Fibroblast of lung (primary cell): ENCODE measurements at regions not wholly inside any gene's neighbourhood (a gene's known extent, or its start where the extent isn't known, plus 50 kb on each side); places are given as distances from the start of the nearest gene placed in this dataset.

Experiments
- DNase-seq, 2 donors: peaks; one replicate each; pipeline versions ENCODE4 v3.0.0 to v3.0.0-alpha.2; 2010; ENCODE audit warnings: low read depth in 2 of 2
- H2AFZ ChIP-seq: 2 replicates; pipeline ENCODE4 v1.5.1; 2012; ENCODE audit warnings: low read length, control low read depth, inconsistent platforms
- H3K27ac ChIP-seq: 2 replicates; pipeline ENCODE4 v1.5.1; 2011; ENCODE audit warnings: low read length, control low read depth; ENCODE audit not compliant: insufficient read depth
- H3K27me3 ChIP-seq: 2 replicates; pipeline ENCODE4 v1.5.1; 2011; ENCODE audit warnings: mild to moderate bottlenecking, low read length; ENCODE audit not compliant: control insufficient read depth, insufficient read depth
- H3K36me3 ChIP-seq: 2 replicates; pipeline ENCODE4 v1.5.1; 2011; ENCODE audit warnings: low read length; ENCODE audit not compliant: control insufficient read depth, insufficient read depth
- H3K4me1 ChIP-seq: 2 replicates; pipeline ENCODE4 v1.5.1; 2011; ENCODE audit warnings: low read length; ENCODE audit not compliant: control insufficient read depth, insufficient read depth; ENCODE audit errors: extremely low read depth
- H3K4me2 ChIP-seq: 2 replicates; pipeline ENCODE4 v1.5.1; 2011; ENCODE audit warnings: low read length, control low read depth; ENCODE audit not compliant: insufficient read depth; ENCODE audit errors: extremely low read depth
- H3K4me3 ChIP-seq, 4 experiments: fragments of 200-600 bp in 1 of 4; sonication (generic) in 1 of 4; replicated peaks in 1 of 4; 2 replicates each; pipeline ENCODE4 v1.5.1; 2011 to 2016; ENCODE audit warnings: low read length in 4 of 4, low read depth in 3 of 4, mild to moderate bottlenecking in 3 of 4, control low read depth in 2 of 4, inconsistent platforms in 1 of 4, mixed read lengths in 1 of 4; ENCODE audit not compliant: insufficient read depth in 1 of 4; ENCODE audit errors: control extremely low read depth in 1 of 4
- H3K79me2 ChIP-seq: 2 replicates; pipeline ENCODE4 v1.5.1; 2012; ENCODE audit warnings: mild to moderate bottlenecking, low read length, inconsistent platforms; ENCODE audit not compliant: control insufficient read depth, insufficient read depth
- H3K9ac ChIP-seq: 2 replicates; pipeline ENCODE4 v1.5.1; 2011; ENCODE audit warnings: mild to moderate bottlenecking, low read length, control low read depth; ENCODE audit not compliant: insufficient read depth
- H3K9me3 ChIP-seq: 2 replicates; pipeline ENCODE4 v1.5.1; 2012; ENCODE audit warnings: low read depth, low read length; ENCODE audit not compliant: control insufficient read depth, insufficient read depth
- H4K20me1 ChIP-seq: 2 replicates; pipeline ENCODE4 v1.5.1; 2011; ENCODE audit warnings: low read length; ENCODE audit not compliant: control insufficient read depth, insufficient read depth; ENCODE audit errors: extremely low read depth
- CTCF ChIP-seq, 2 donors: IDR thresholded peaks in 1 of 2; conservative IDR thresholded peaks in 1 of 2; 1 replicate in 1 of 2; 2 replicates in 1 of 2; pipeline ENCODE4 v1.5.1; 2011 to 2012; ENCODE audit warnings: low read length in 2 of 2, control low read depth in 1 of 2, inconsistent platforms in 1 of 2, low read depth in 1 of 2, mild to moderate bottlenecking in 1 of 2
- EZH2 ChIP-seq: IDR thresholded peaks from 2 replicates; pipeline ENCODE4 v1.5.1; 2012; ENCODE audit warnings: low read length, control low read depth, mild to moderate bottlenecking; ENCODE audit errors: missing control alignments

- no peak overlapping the region for H3K27ac ChIP-seq
- H3K4me1 ChIP-seq, result no peaks in the 10 kb centered on the region
- no peak overlapping the region for H3K4me3 ChIP-seq
- no peaks in the 10 kb centered on the region for H3K36me3 ChIP-seq
- no peaks in the 10 kb centered on the region for H4K20me1 ChIP-seq
- no peaks in the 10 kb centered on the region for H3K9me3 ChIP-seq
- H2AFZ ChIP-seq, result no peak overlapping the region
- H3K9ac ChIP-seq, result no peak overlapping the region
- H3K27me3 ChIP-seq, result no peaks in the 10 kb centered on the region
- H3K4me2 ChIP-seq, result no peak overlapping the region
- H3K79me2 ChIP-seq, result no peaks in the 10 kb centered on the region
- no peak for DNase-seq
- no peak for TF ChIP-seq EZH2
Observed at GRCh38 chrX:94932278-94932965, 1258.4 kb downstream of the FAM133A start.

- H3K27me3 ChIP-seq, result no peaks in the 10 kb centered on the region
- no peaks in the 10 kb centered on the region for H3K4me1 ChIP-seq
- H3K9me3 ChIP-seq, result no peaks in the 10 kb centered on the region
- no peaks in the 10 kb centered on the region for H3K79me2 ChIP-seq
- no peak overlapping the region for H2AFZ ChIP-seq
- no peaks in the 10 kb centered on the region for H4K20me1 ChIP-seq
- no peak overlapping the region for H3K4me3 ChIP-seq
- H3K27ac ChIP-seq, result no peak overlapping the region
- DNase-seq, result no peak
- no peak overlapping the region for H3K9ac ChIP-seq
- no peaks in the 10 kb centered on the region for H3K36me3 ChIP-seq
- H3K4me2 ChIP-seq, result no peak overlapping the region
- TF ChIP-seq EZH2 (no peak), CTCF (conservative IDR thresholded peaks at IDR 0.05 in 1 of 2, IDR thresholded peaks at IDR 0.05 in 1 of 2; ENCODE audit: low read depth in 1 of 2, low read length in 2 of 2) (no peak)
Observed at GRCh38 chrX:94936722-94937121, 1262.7 kb downstream of the FAM133A start.

- H3K9me3 ChIP-seq, result no peaks in the 10 kb centered on the region
- no peak overlapping the region for H2AFZ ChIP-seq
- TF ChIP-seq EZH2, result no peak
- no peak for TF ChIP-seq CTCF (conservative IDR thresholded peaks at IDR 0.05 in 1 of 2, IDR thresholded peaks at IDR 0.05 in 1 of 2; ENCODE audit: low read depth in 1 of 2, low read length in 2 of 2)
- no peak overlapping the region for H3K4me2 ChIP-seq
- no peaks in the 10 kb centered on the region for H4K20me1 ChIP-seq
- no peak overlapping the region for H3K9ac ChIP-seq
- DNase-seq, result no peak
- H3K4me1 ChIP-seq, result no peaks in the 10 kb centered on the region
- no peaks in the 10 kb centered on the region for H3K36me3 ChIP-seq
- no peak overlapping the region for H3K27ac ChIP-seq
- H3K4me3 ChIP-seq, result no peak overlapping the region
- H3K27me3 ChIP-seq, result no peaks in the 10 kb centered on the region
- H3K79me2 ChIP-seq, result no peaks in the 10 kb centered on the region
Observed at GRCh38 chrX:94937491-94937890, 1263.5 kb downstream of the FAM133A start.
